Neural cell (in vitro differentiated cells): ENCODE measurements at regions not wholly inside any gene's neighbourhood (a gene's known extent, or its start where the extent isn't known, plus 50 kb on each side); places are given as distances from the start of the nearest gene placed in this dataset.

Experiments used
- H2AFZ ChIP-seq: fragments of 200-600, 300-800 bp; sonication (generic), shearing (Covaris generic); 2 replicates; pipeline ENCODE4 v1.6.0; 2014; ENCODE audit warnings: low read depth, mild to moderate bottlenecking, antibody characterized with exemption, low read length, moderate library complexity
- H3F3A ChIP-seq: fragments of 200-600 bp; shearing (Covaris generic); 2 replicates; pipeline ENCODE4 v1.6.1; 2016; ENCODE audit warnings: mild to moderate bottlenecking, moderate library complexity, mixed read lengths, antibody characterized with exemption, low read length; ENCODE audit not compliant: insufficient read depth, poor library complexity, severe bottlenecking
- H3K27ac ChIP-seq: fragments of 200-600, 300-800 bp; sonication (generic), shearing (Covaris generic); 2 replicates; pipeline ENCODE4 v1.5.1; 2014; ENCODE audit warnings: mild to moderate bottlenecking, low read length, moderate library complexity
- H3K27me3 ChIP-seq: fragments of 300-800, 200-600 bp; sonication (generic), shearing (Covaris generic); 2 replicates; pipeline ENCODE4 v1.6.0; 2014; ENCODE audit warnings: mild to moderate bottlenecking, low read depth, low read length, moderate library complexity; ENCODE audit not compliant: insufficient read depth
- H3K36me3 ChIP-seq: fragments of 300-800, 200-600 bp; sonication (generic), shearing (Covaris generic); 2 replicates; pipeline ENCODE4 v1.5.1; 2014; ENCODE audit warnings: mild to moderate bottlenecking, antibody characterized with exemption, low read length, moderate library complexity; ENCODE audit not compliant: insufficient read depth
- H3K4me2 ChIP-seq: fragments of 300-800, 200-600 bp; sonication (generic), shearing (Covaris generic); 2 replicates; pipeline ENCODE4 v1.6.0; 2014; ENCODE audit warnings: mild to moderate bottlenecking, low read length
- H3K4me3 ChIP-seq: fragments of 300-800, 200-600 bp; sonication (generic), shearing (Covaris generic); 2 replicates; pipeline ENCODE4 v1.5.1; 2014; ENCODE audit warnings: mild to moderate bottlenecking, low read length, moderate library complexity
- H3K79me2 ChIP-seq: fragments of 200-600 bp; shearing (Covaris generic); replicated peaks from 2 replicates; pipeline ENCODE4 v1.6.0; 2014; ENCODE audit warnings: mild to moderate bottlenecking, low read length, moderate library complexity; ENCODE audit not compliant: insufficient read depth
- H3K9ac ChIP-seq: fragments of 300-800, 200-600 bp; sonication (generic), shearing (Covaris generic); 2 replicates; pipeline ENCODE4 v1.6.1; 2016; ENCODE audit warnings: mild to moderate bottlenecking, low read length, mixed read lengths
- H3K9me2 ChIP-seq: fragments of 200-600 bp; shearing (Covaris generic); 2 replicates; pipeline ENCODE4 v1.6.1; 2016; ENCODE audit warnings: mild to moderate bottlenecking, low read length, mixed read lengths; ENCODE audit not compliant: insufficient read depth
- H3K9me3 ChIP-seq: fragments of 200-600, 300-800 bp; sonication (generic), shearing (Covaris generic); 2 replicates; pipeline ENCODE4 v1.6.1; 2016; ENCODE audit warnings: mild to moderate bottlenecking, mixed run types, low read length, moderate library complexity, mixed read lengths
- H4K20me1 ChIP-seq: fragments of 200-600 bp; shearing (Covaris generic); 2 replicates; pipeline ENCODE4 v1.6.1; 2016; ENCODE audit warnings: mild to moderate bottlenecking, mixed run types; ENCODE audit not compliant: insufficient read depth
- CTCF ChIP-seq: fragments of 450-650 bp; IDR thresholded peaks from 2 replicates; pipeline ENCODE4 v1.5.1; 2014; ENCODE audit warnings: antibody characterized with exemption, mild to moderate bottlenecking, moderate library complexity; ENCODE audit not compliant: poor library complexity, severe bottlenecking
- EP300 ChIP-seq: fragments of 450-650 bp; conservative IDR thresholded peaks from 2 replicates; pipeline ENCODE4 v1.6.1; 2014; ENCODE audit warnings: antibody characterized with exemption, mild to moderate bottlenecking, moderate library complexity; ENCODE audit not compliant: poor library complexity, severe bottlenecking
- EZH2 ChIP-seq: fragments of 200-600, 300-800 bp; shearing (Covaris generic), sonication (generic); IDR thresholded peaks from 2 replicates; pipeline ENCODE4 v1.6.1; 2014; ENCODE audit warnings: antibody characterized with exemption, low read length, borderline replicate concordance, mild to moderate bottlenecking; ENCODE audit not compliant: insufficient read depth, poor library complexity, severe bottlenecking
- MXI1 ChIP-seq: fragments of 450-650 bp; conservative IDR thresholded peaks from 2 replicates; pipeline ENCODE4 v1.6.1; 2014; ENCODE audit warnings: antibody characterized with exemption, mild to moderate bottlenecking; ENCODE audit not compliant: poor library complexity, severe bottlenecking
- POLR2AphosphoS5 ChIP-seq: IDR thresholded peaks from 2 replicates; pipeline ENCODE4 v1.6.1; 2012
- RAD21 ChIP-seq: fragments of 450-650 bp; conservative IDR thresholded peaks from 2 replicates; pipeline ENCODE4 v1.6.1; 2014; ENCODE audit warnings: antibody characterized with exemption, mild to moderate bottlenecking, moderate library complexity
- REST ChIP-seq: IDR thresholded peaks from 2 replicates; pipeline ENCODE4 v1.6.1; 2012; ENCODE audit warnings: borderline replicate concordance
- SMC3 ChIP-seq: fragments of 450-650 bp; conservative IDR thresholded peaks from 2 replicates; pipeline ENCODE4 v1.6.1; 2014; ENCODE audit warnings: antibody characterized with exemption, mild to moderate bottlenecking, moderate library complexity; ENCODE audit not compliant: poor library complexity
- TAF1 ChIP-seq: IDR thresholded peaks from 2 replicates; pipeline ENCODE4 v1.6.1; 2012; ENCODE audit warnings: low read depth

- H3K27me3 ChIP-seq: no peaks in the 10 kb centered on the region
- H3F3A ChIP-seq: no peaks in the 10 kb centered on the region
- no peaks in the 10 kb centered on the region for H3K79me2 ChIP-seq
- H2AFZ ChIP-seq: no peak overlapping the region
- no peak overlapping the region for H3K4me3 ChIP-seq
- no peak overlapping the region for H3K4me2 ChIP-seq
- no peaks in the 10 kb centered on the region for H4K20me1 ChIP-seq
- H3K9me3 ChIP-seq: no peaks in the 10 kb centered on the region
- H3K9ac ChIP-seq: no peak overlapping the region
- no peak overlapping the region for H3K27ac ChIP-seq
- no peak for TF ChIP-seq TAF1
- no peak for TF ChIP-seq EP300
- TF ChIP-seq CTCF: no peak
- TF ChIP-seq RAD21: no peak
- TF ChIP-seq POLR2AphosphoS5: no peak
- no peak for TF ChIP-seq EZH2
- TF ChIP-seq SMC3: no peak
- no peak for TF ChIP-seq REST
- TF ChIP-seq MXI1: no peak
- H3K9me2 ChIP-seq: no peaks in the 10 kb centered on the region
- no peaks in the 10 kb centered on the region for H3K36me3 ChIP-seq
Measured at GRCh38 chr2:240368781-240369331, 66.6 kb upstream of the GPC1 start.

GRCh38 chr2:240369335-240369734, 66.1 kb upstream of the GPC1 start:
- H3K9me3 ChIP-seq: no peaks in the 10 kb centered on the region
- no peaks in the 10 kb centered on the region for H3K79me2 ChIP-seq
- no peak overlapping the region for H3K4me3 ChIP-seq
- no peaks in the 10 kb centered on the region for H3K36me3 ChIP-seq
- no peak overlapping the region for H2AFZ ChIP-seq
- no peak overlapping the region for H3K4me2 ChIP-seq
- H3K9ac ChIP-seq: no peak overlapping the region
- no peak overlapping the region for H3K27ac ChIP-seq
- TF ChIP-seq SMC3: no peak
- TF ChIP-seq RAD21: no peak
- TF ChIP-seq REST: no peak
- TF ChIP-seq TAF1: no peak
- TF ChIP-seq EP300: no peak
- TF ChIP-seq POLR2AphosphoS5: no peak
- H3K9me2 ChIP-seq: no peaks in the 10 kb centered on the region
- H4K20me1 ChIP-seq: no peaks in the 10 kb centered on the region
- H3K27me3 ChIP-seq: no peaks in the 10 kb centered on the region
- H3F3A ChIP-seq: no peaks in the 10 kb centered on the region
